Activated CD4-positive, alpha-beta T cell treated with anti-CD3 and anti-CD28 coated beads for 48 hours (primary cell): ENCODE measurements at regions not wholly inside any gene's neighbourhood (a gene's known extent, or its start where the extent isn't known, plus 50 kb on each side); places are given as distances from the start of the nearest gene placed in this dataset.
"Not testable (repeated sequence)": the region's sequence is repeated elsewhere in the genome, so short reads cannot be mapped to it uniquely, and the experiment has no call there.

Experiments used
- DNase-seq: peaks from one replicate; pipeline ENCODE4 v3.0.0-alpha.2; 2020

- DNase-seq = no peak
Observed at GRCh38 chr5:17089001-17089400, 128.4 kb upstream of the BASP1 start.

DNA sequence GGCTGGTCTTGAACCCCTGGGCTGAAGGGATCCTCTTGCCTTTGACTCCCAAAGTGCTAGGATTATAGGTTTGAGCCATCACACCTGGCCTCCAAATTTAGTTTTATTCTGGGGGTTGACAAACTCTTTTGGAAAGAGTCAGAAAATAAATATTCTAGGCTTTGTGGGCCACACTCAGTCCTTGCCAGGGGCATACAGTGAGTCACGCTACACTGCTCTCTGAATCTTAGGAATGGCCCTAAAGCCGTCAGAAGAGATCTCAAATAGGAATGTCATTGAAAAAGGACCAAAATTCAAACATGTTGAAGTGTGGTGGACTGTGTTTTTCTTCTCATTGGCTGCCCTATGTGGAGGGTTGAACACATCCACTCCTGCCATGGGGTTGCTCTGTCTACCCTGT lies 127.7 kb upstream of the BASP1 start:
- DNase-seq = no peak

DNA sequence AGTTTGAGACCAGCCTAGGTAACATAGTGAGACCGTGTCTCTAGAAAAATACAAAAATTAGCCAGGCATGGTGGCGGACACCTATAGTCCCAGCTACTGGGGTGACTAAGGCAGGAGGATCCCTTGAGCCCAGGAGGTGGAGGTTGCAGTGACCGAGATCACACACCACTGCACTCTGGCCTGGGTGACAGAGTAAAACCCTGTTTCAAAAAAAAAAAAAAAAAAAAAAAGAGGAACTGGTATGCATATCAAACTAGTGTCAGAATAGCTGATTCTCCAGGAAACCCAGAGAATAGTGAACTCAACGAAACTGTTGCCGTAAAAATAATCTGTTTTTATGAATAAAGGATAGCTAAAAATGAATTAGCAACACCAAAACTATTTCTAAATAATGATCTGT lies 126.6 kb upstream of the BASP1 start:
- DNase-seq = no peak

DNA sequence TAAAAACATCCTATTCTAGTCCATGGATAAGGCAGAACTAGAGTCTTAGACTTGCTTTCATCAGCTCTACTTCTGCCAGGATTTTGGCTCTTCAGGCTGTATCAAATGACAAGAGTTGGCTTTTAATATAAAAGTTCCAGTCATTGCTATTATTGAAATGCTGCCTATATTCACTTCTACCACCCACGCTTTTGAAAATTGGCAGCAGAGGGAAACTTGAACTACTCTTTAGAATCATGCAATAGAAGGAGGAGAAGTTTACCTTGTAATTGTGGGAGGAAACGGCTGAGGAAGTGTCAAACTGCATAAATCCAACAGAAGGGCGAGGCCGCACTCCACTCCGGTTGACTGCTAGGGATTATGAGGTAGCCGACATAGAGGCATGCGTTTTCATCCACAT lies 122.6 kb upstream of the BASP1 start:
- DNase-seq = no peak

GRCh38 chr5:17096952-17097695 lies 120.3 kb upstream of the BASP1 start:
- DNase-seq = no peak

- DNase-seq = no peak
Observed at GRCh38 chr5:17099946-17100345, 117.5 kb upstream of the BASP1 start.

- no peak for DNase-seq
Observed at GRCh38 chr5:17103461-17103860, 114.0 kb upstream of the BASP1 start.

DNA sequence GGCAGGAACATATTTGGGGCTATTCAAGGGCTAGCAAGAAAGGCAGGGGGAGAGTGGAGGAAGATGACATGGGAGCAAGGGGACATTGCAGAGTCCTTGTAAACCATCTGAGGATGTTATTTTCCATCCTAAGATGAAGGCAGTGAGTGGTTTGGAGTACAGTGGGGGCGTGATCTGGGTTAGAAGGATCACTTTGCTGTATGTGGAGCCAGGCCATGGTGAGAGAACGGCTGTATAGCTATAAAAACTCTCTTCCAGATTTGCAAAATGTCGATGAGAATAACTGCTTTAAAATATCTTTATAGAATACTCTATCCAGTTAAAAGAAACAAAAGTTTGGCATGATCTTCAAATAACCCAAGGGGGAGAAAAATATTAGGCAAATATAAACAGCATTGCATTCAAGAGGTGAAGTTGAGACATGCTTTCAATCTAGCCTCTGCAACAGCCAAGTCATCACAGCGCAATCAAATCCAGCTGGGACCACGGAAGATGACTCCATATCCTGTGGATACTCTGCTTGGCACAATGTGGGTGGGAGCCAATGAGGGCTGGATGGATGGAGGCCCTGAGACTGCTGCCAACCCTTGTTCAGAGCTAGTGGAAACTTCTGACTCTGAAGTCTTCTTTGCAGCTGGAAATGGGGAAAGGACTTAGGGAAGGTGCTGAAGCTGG lies 111.5 kb upstream of the BASP1 start:
- DNase-seq = no peak

DNA sequence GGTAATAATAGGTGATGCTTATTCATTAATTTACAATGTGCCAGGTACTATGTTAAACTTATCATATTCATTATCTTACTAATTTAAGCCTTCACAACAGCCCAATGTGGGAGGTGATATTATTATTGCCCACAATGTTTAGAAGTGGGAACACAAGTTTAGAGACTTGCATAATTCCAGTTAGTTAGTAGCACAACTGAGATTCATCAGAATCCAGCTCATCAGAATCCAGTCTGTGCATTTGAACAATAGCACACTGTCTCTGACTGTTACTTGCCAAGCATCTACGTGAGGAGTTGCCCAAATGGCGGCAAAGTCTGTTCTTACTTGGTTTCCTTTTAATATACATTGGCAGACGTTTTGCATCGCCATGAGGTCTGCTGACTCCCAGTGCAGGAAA lies 110.9 kb upstream of the BASP1 start:
- no peak for DNase-seq

GRCh38 chr5:17112091-17112716 lies 105.2 kb upstream of the BASP1 start:
- DNase-seq = not testable (repeated sequence)

DNA sequence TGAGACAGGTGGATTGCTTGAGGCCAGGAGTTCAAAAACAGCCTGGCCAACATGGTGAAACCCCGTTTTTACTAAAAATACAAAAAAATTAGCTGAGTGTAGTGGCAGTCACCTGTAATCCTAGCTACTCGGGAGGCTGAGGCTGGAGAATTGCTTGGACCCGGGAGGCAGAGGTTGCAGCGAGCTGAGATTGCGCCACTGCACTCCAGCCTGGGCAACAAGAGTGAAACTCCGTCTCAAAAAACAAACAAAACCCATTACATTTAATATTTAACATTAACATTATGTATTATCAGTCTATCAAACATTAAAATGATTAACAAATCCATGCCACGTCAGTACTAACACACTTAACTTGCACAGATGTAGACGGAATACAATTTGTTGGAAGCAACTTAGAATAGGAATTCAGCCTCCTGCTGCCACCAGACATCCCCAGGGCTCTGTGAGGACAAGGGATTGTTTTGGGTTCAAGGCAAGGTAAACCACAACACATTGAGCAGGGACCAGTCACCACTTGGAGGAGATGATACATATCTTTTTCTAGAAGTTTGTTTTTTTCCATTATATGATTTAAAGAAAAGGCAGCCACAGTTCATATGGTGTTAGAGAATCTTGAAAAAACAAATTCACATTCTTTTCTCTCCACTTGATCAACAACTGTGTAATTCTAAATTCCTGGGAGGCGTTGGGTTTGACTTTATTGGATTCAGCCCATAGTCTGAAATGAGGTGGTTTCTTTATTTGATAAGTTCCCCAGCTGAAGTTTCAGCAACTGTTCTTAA lies 104.1 kb upstream of the BASP1 start:
- no peak for DNase-seq

DNA sequence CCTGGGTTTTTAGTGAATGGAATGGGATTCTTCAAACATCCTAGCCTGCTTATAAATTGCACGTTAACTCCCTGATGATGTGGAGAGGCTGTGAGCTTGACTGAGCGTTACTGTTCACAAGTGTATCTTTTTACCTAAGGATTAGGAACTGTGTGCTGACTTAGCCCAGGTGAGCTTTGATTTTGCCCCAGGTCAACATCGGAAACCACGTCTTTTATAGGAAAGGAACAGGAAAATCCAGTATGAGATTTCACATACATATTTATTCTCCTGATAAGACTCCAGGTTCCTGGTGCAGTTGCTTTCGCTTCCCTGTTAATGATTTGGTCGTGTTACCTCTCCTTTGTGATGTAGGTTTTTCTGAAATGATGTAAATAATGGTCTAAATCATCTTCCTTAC lies 103.2 kb upstream of the BASP1 start:
- no peak for DNase-seq

DNA sequence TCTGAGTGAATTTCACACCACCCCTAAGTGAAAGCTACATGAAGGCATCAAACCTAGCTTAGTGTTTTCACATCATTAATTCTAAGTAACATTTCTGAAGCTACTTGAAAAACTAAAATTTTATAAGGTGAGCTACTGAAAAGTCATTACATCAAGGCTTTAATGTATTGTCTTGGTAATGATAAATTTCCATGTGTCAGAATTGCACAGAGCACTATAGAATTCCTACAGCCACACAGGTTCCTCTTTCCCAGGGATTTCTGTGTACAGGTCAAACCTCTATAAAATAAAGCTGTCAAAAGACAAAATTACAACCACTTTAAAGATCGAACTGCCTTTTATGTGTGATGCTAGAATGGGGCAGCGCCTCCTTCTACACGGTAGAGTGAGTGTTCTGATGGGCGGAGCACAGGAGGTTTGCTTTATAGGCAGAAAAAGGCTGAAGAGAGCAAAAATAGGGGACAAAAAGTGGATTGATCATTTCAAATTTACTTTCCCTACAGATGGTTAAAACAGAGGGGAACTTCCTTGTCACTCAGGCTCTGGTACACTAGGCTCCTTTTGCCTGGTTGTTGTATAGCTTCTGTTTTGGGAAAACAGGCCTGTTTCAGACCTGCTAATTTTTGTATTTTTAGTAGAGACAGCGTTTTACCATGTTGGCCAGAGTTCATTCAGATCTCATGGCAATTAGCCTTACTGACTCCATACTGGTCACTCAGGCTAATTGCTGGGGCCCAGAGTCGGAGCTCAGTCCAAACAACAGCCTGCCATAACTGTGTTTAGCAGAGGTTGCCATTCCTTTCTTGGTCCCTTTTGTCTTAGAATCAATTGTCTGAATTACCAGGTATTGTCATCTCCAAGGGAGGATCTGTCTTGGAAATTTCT lies 102.5 kb upstream of the BASP1 start:
- no peak for DNase-seq

DNA sequence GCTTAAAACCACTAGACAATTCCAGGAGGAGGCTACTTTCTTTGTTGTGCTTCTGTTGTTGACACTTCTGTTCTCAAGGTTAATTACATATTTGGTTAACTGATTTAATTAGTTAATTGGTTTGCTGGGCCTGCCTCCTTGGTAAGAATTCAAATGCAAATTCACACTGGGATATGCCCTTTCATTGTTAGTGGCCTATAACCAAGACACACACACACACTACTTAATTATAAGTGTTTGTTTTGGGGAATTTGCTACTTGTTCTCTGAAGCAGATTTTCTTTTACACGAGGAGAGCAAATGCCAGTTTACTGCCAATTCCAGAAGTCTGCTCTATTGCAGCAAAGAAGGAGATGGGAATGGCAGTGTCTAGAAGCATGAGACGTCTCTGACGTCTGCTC lies 101.6 kb upstream of the BASP1 start:
- DNase-seq = no peak

- DNase-seq = peak; percentile 6
Observed at GRCh38 chr5:17118631-17119030, 98.8 kb upstream of the BASP1 start.

GRCh38 chr5:17120209-17120608 lies 97.2 kb upstream of the BASP1 start:
- no peak for DNase-seq

DNA sequence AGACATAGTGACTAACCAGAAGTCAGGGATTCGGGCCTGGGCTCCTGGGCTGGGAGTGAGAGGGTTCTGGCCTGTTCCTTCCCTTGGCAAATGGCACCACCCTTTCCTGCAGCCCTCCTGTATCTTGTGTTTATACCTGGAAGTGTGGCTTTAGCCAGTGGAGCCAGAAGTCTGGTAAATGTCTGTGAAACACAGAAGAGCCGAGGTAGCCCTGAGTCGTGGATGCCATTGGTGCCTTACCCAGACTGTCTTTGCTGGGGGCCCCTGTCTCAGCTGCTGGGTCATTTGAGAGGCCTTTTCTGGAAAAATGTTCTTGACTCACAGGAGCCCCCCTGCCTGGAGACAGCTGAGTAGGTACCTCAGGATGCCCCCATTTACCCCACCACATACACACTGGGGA lies 95.7 kb upstream of the BASP1 start:
- DNase-seq = no peak

- no peak for DNase-seq
Observed at GRCh38 chr5:17123010-17123409, 94.4 kb upstream of the BASP1 start.

DNA sequence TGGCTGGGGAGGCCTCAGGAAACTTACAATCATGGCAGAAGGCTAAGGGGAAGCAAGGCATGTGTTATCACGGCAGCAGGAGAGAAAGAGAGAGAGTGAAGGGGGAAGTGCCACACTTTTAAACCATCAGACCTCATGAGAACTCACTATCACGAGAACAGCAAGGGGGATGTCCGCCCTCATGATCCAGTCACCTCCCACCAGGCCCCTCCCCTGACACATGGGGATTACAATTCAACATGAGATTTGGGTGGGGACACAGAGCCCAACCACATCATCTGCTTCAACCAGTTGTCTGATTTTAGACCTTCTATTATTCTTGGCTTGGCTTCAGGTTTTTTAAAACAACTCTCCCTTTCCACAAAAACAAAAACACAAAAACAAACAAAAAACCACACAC lies 93.7 kb upstream of the BASP1 start:
- not testable (repeated sequence) for DNase-seq

GRCh38 chr5:17127743-17128231 lies 89.6 kb upstream of the BASP1 start:
- DNase-seq = no peak

DNA sequence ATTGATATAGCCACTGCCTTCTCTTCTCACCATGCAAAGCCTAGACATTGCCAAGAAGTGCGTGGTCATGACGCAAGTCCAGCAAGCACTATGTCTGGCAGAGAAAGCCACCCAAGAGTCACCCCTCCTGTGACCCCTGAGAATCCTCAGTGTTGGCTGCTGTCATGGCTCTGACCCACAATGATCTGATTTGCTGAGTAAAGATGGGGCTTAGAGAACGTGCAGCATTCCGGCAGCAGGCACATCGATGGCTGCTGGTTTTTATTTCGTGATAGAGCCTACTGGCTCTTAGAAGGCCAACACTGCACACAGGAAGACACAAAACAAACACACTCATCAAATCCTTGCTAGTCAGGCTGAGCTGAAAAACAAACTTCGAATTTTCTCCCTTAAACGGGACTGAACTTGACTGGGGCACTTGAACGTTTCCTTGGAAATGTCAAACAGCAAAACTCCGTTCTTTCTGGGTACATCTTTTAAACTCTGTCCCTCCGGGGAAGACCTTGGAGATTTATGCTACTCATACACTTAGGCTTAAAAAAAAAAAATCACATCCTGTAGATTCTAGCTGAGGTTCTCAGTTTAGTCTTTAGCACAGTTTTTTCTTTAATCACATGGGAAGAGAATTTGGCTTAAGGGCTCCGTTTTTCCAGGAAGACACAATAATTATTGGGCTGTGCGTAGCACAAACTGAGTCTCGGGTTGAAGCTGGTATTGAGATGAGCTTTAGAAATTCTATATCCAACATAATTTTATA lies 88.2 kb upstream of the BASP1 start:
- no peak for DNase-seq

- peak; percentile 8 for DNase-seq
Observed at GRCh38 chr5:17130302-17130701, 87.1 kb upstream of the BASP1 start.
